HG03571 (cell line): ENCODE measurements at regions not wholly inside any gene's neighbourhood (a gene's known extent, or its start where the extent isn't known, plus 50 kb on each side); places are given as distances from the start of the nearest gene placed in this dataset.

ENCODE experiments used
- ATAC-seq: cut with Tn5 transposase; IDR thresholded peaks from one replicate; pipeline ENCODE4 v1.9.1; 2021; ENCODE audit not compliant: unreplicated experiment

DNA sequence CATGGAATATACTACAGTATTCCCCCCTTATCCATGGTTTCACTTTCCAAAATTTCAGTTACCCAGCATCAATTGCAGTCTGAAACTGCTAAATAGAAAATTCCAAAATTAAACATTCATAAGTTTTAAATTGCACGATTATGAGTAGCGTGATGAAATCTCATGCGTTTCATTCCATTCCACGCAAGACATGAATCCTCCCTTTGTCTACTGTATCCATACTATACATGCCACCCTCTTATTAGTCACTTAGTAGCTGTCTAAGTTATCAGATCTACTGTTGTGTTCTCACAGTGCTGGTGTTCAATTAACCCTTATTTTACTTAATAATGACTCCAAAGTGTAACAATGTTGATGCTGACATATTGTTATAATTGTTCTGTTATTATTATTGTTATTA lies 261.2 kb upstream of the NDST4 start:
- ATAC-seq: no peak

DNA sequence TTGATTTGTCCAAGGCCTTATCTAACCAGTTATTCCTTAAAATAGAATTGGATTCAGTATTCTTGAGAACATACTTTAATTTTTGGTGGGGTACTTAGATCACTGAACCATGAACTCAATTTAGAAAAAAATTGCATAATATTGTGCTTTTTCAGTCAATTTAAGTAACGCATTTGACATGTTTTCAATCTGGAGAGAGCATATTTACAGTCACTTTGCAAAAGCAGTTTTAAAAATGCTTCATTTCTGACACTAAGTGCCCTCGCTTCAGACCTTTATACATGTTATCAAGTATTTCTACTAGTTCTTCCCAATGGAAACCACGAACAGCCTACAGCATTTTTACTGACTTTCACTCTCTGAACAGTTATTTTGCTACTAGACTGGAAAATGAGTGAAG lies 257.1 kb upstream of the NDST4 start:
- ATAC-seq: no peak

DNA sequence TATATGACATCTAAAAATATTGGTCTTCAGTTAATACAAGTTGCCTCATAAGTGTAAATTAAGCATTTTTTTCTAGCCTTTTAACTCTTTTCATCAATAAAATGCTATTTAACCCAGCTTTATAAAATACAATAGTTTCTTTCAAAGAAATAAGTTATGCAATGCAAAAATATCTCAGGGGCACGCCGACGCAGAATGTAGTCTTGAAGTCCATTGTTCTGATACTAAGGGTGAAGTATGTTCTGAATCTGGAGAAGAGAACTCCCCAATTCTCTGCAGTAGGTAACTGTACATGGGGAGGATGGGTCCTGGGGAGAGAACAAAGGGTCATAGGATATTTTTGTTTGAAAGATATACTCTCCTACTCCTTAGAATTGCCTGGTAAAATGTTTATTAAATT lies 256.6 kb upstream of the NDST4 start:
- ATAC-seq: no peak

DNA sequence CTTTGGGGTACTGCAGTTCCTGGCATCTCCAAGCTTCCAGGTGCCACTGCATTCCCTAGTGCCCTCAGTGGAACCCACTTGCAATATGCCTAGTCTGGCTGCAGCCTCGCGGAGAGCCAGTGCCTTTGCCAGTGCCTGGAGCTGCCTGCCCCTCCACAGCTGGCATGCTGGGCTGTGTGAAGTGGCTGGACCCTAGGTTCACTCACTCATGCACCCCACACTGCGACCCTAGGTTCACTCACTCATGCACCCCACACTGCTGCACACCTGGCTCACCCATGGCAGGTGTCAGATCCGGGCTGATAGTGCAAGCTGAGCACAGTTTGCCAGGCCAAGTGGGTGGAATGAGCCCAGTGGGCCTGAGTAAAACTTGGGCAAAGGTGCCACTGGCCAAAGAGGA lies 253.0 kb upstream of the NDST4 start:
- no peak for ATAC-seq

DNA sequence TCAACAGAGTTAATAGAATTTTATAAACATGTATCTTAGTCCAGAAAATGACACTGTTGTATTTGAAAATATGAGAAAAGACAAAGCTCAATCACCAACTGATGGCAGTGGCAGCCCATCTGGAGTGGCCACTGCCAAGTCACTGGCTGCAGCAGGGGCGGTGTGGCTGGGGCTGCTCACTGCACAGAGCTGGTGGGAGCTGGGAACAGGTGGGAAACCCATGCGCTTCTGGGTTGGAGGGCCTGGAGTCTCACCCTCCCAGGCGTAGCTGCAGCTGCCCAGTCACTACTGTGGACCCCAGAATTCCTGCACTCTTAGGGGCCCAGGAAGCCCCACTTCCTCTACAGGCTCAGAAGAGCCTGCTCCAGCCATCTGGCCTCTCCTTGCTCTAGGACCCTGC lies 251.8 kb upstream of the NDST4 start:
- ATAC-seq: no peak

DNA sequence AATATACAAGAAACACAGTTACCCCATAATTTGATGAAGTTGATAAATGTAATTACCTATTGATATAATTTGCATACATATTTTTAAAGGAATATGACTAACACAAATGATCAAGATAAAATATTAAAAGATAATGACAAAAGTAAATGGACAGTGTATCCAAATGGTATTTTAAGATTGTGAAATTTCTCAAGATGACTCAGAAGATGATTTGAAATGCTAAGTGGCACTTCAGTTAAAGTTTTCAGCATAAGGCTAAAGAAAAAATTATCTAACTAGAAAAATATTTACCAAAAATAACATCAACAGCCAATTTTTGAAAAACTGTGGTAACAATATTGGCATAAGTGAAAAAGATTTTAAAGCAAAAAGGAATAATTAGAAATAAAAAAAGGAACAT lies 248.4 kb upstream of the NDST4 start:
- ATAC-seq: no peak

DNA sequence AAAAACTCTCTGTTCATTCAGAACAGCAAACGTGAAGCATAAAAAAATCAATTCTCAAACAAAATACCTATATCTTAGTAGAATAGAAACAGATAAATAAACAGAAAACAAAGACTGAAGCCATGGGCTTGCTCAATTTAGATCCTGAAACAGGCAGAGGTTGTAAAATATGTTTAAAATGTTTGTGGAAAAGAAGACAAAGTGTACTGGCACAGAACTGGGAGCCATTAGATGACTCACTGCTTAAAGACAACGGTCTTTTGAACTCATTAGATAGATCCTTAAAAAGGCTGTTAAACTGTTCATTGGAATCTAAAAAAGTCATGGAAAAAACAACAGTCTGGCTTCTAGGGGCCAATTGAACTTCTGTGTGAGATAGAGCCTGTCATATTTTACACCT lies 247.0 kb upstream of the NDST4 start:
- no peak for ATAC-seq

DNA sequence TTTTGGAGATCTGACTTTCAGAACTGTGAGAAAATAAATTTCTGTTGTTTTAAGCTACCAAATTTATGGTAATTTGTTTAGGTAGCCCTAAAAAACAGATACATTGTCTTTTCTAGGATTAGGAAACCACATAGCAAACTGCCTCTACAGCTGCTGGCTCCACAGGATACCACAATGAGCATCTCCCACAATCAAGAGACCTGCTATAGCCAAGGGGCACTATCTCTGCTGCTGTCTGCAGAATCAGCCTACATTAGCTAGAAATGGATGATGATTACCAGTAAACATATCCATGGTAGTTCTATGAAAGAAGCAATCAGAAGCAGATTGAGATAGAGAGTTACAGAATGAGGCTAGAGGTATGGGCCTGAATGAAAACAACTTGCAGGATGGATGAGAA lies 244.4 kb upstream of the NDST4 start:
- ATAC-seq: no peak

DNA sequence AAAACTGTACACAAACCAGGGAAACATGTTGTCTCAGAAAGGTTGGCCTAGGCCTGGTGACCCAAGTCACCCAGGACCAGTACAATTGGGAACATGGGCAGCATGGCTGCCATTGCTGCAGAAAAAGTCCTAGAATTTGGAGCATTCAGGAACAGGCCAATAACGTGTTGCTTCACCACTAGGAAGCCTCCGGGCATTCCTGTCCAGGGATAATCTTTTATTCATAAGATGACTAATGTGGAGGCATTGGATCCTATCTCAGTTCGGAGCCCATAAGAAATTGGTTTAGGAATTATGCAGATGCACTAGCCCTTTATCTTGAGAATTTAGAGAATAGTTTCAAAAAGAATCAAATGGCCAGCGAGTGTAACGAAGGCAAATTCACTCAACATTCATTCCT lies 242.8 kb upstream of the NDST4 start:
- no peak for ATAC-seq

DNA sequence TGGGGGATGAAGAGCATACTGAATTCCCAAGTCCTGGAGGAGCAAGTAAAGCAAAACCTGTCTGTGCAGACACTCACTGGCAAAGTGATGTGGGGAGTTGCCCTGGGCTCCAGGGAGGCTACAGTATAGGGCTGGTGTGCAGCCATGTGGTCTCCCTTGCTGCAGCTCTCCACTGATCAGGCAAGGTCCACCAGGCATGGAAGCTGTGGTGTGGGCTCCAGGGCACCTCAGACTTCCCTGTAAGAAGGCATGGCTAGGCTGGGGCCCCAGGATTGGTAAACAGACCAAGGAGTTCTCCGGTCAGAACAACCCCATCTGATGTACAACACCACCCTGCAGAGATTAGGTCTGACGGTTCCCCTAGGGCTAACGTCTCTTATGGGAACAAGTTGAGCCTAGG lies 241.9 kb upstream of the NDST4 start:
- no peak for ATAC-seq

DNA sequence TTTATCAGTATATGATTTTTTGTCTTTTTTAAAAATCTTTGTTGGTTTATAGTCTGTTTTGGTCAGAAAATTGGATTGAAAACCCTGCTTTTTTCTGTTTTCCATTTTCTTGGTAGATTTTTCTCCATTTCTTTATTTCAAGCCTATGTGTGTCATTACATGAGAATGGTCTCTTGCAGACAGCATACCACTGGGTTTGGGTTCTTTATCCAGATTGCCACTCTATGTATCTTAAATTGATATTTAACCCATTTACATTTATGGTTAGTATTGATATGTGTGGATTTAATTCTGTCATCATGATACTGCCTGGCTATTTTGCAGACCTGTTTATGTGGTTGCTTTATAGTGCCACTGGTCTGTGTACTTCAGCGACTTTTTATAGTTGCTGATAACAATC lies 239.9 kb upstream of the NDST4 start:
- ATAC-seq: no peak

DNA sequence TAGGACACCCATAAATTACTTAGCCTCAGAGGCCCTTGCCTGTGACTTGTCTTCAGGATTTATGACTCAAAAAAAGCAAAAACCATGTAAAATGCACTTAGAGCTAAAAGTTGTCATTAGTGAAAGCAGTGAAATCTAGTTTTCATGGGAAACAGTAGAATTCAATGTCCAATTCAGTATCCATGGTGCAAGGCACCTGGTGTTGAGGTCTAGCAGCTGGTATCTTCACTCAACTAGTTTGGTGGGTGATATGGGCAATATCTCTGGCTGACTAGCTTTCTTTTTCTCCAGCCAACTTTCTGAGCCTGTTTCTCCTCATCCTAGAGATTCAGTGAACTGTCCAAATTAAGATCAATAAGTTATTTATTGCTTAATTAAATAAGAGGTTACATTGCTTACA lies 229.8 kb upstream of the NDST4 start:
- ATAC-seq: no peak

DNA sequence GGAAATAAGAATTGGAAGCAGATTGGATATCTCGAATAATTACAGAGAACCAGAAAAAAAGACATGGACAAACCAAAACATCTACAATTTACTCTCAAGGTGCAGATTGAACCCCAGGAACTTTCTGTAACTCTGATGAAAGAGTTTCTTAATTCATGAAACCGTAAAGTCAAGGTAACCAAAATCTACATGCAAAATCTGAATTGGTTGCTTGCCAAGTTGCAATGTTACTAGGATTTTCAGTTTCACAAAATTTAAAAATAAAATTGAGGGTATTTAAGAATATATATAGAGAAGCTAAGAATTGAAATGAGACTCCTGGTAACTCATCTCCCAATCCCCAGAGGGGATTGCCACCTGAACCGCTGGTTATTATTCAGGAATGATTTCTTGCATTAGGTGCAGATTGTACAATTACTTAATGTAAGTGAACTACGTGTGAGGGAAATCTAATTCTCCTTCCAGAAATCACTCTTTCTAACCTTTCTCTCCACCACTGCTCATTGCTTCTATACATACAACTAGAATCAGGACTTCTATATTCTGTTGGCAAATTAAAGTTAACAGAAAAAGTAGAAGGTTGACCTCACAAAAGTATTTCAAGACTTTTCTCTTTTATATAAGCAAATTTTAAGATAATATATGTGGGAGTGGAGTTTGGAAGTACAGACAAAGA lies 221.5 kb upstream of the NDST4 start:
- peak; percentile 72 for ATAC-seq

DNA sequence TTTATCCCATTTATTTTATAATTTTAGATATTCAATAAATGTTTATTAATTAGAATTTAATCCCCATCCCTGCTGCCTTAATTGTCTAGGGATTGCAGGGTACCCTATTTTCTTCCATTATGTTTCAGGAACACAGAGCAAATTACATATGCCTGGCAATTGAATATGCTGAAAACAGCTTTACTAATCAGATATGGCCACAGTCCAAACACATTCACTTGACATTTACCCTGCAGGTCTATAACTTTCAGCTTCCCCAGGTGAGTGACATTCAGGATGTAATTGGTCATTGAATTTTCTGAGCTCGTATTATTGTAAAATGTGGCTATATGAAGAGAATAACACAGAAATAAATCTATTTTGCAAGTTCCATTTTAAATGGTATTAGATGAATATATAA lies 218.7 kb upstream of the NDST4 start:
- no peak for ATAC-seq

DNA sequence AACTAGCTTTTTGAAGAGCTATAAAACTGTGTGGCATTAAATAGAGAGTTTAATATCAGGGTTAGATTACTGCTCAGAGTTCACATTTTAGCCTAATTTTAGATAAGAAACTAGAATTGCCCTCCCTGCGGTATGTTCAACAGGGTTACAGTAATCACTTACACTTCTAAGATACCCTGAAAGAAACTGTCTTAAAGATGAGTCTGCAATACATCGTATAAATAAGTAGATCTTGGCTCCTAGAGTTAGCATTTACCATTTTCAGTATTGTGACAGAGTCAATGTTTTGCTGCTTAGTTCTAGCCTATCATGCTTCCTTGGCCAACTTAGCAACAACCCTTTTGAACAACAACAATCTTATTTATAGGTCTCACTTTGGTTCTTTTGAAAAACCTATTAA lies 217.8 kb upstream of the NDST4 start:
- ATAC-seq: no peak

DNA sequence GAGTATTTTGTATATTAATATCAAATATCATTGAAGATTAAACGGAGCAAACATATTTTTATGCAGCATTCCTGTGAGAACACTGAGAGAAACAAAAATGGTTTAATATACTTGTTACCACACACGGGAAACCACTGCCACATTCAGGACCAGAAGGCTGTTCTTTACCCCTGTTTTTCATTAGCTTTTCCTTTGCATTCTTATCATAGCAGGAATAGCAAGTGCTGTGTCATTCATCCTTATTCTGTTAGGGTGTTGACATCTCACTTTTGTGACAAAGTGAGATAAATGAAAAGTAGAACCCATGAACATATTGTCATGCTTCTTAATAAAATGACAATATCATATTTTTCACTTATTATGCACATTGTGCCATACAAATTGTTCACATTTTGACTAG lies 212.4 kb upstream of the NDST4 start:
- ATAC-seq: no peak

DNA sequence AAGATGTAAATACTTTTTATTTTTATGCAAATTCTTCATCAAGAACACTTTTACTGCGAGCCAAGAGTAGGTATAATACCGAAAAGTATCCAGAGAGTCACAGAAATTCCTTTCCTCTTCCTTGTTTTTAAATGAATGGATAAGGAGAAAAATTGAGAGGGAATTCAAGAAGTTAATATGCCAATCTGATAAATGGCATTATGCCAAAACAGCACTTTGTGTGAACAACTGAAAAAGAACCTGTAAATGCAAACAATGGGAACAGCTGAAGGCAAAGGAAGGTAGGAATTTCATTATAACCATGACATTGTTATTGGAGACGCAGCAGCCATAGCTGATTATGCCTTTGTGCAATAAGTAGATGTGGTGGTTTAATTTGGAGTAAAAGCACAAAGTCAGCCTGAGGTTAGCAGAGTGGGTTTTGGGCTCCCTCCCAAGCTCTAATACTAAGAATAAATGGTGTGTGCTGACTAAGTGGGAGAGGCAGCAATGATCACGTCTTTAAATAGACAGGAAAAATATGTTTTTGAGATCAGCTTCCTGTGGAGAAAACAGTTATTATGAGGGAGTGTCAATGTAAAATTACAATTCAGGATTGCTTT lies 209.8 kb upstream of the NDST4 start:
- ATAC-seq: no peak

DNA sequence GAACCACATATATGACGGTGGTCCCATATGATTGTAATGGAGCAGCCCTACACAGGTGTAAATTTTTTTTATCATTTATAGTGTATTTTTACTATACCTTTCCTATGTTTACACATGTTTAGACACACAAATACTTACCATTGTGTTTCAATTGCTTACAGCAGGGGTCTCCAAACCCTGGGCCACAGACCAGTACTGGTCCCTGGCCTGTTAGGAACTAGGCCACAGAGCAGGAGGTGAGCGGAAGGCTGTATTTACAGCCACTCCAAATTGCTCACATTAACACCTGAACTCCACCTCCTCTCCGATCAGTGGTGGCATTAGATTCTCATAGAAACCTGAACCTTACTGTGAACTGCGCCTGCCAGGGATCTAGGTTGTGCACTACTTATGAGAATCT lies 201.8 kb upstream of the NDST4 start:
- ATAC-seq: no peak

DNA sequence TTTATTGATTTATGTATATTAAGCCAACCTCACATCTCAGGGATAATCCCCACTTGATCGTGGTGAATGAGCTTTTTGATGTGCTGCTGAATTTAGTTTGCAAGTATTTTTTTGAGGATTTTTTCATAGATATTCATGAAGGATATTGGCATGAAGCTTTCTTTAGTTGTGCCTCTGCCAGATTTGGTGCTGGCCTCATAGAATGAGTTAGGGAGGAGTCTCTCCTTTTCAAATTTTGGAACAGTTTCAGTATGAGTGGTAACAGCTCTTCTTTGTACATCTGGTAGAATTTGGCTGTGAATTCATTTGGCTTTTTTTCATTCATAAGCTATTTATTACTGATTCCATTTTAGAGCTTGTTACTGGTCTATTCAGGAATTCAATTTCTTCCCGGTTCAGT lies 197.2 kb upstream of the NDST4 start:
- no peak for ATAC-seq

DNA sequence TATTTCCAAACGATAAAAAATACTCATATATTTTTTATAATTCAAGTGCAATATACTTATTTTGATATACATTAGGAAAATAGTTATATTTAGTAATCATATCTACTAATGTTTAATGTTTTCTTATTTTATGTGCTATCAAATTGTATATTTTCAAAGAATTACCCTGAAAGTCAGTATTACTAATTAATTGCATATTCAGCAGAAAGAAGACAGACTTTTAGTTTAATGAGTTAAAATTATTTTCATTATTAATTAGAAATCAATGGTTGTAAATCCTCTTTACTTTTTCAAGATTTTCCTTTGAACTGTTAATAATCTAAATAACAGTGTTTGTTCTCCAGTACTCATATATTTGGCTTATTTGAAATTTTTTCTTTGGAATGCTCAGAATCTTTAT lies 181.3 kb upstream of the NDST4 start:
- no peak for ATAC-seq

DNA sequence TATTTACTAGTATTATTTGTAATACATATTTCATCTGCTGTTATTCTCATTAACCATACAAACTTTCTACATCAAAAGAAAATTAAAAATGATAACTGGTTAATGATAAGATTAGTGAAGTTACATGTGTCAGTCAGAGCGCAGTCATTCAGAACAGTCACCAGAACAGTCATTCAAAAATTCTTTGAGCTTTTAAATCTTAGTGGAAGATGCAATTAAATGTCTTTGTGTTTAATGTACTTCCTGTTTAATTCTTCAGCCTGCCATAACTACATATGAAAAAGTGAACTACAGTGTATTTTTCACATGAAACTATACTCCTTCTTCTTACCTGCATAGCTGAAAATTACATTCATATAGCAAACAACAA lies 179.7 kb upstream of the NDST4 start:
- ATAC-seq: no peak

DNA sequence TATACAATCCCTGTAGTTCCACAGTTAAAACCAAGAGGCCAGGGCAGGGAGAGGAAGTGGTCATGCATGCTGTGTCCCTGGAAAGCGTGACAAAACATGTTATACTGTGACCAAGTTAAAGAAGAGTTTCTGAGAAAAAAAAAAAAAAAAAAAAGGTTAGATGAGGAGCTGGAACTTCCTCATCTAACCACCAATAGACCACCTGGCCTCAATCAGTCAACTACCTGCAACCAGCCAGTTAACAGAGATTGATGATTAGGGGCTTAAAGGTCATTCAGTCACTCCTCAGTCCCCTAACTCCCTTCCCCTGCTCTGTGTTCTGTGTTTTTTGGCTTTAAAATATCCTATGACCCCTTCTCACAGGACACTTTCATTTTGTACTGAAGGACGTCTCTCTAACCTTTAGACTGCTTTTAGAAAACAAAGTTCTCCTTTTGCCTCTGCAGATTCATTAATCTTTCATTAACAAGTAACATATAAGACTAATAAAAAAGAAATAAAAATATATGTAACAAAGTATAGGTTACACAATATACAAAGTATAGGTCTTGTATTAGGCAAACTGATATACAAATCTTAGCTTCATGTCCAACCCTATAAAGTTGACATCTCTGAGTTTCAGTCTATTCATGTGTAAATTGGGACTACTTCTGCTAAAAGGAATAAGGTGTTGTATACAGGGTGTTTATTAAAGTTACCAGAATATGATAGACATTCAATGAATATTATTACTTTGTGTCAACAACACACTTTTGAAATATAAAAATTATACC lies 179.1 kb upstream of the NDST4 start:
- peak; percentile 71 for ATAC-seq

DNA sequence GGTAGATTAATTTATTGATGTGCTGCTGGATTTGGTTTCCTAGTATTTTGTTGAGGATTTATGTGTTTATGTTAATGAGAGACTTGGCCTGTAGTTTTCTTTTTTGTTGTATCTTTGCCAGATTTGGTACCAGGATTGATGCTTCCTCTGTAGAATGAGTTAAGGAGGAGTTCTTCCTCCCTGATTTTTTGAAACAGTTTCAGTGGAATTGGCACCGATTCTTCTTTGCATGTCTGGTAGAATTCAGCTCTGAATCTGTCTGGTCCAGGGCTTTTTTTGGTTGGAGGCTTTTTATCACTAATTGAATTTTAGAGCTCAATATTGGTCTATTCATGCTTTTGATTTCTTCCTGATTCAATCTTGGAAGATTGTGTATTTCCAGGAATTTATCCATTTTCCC lies 174.0 kb upstream of the NDST4 start:
- ATAC-seq: no peak
